SU-DHL-6 (cell line): ENCODE measurements at regions not wholly inside any gene's neighbourhood (a gene's known extent, or its start where the extent isn't known, plus 50 kb on each side); places are given as distances from the start of the nearest gene placed in this dataset.

Experiments used
- H2AFZ ChIP-seq: fragments of 200-600 bp; sonication (generic); 2 replicates; pipeline ENCODE4 v1.6.1; 2014; ENCODE audit warnings: low read depth, mild to moderate bottlenecking, moderate library complexity, mixed read lengths, antibody characterized with exemption, low read length; ENCODE audit not compliant: severe bottlenecking
- H3F3A ChIP-seq: fragments of 200-600 bp; shearing (Covaris generic); 2 replicates; pipeline ENCODE4 v1.6.0; 2016; ENCODE audit warnings: antibody characterized with exemption, mild to moderate bottlenecking; ENCODE audit not compliant: insufficient read depth
- H3K27ac ChIP-seq: fragments of 200-600 bp; sonication (generic); 2 replicates; pipeline ENCODE4 v1.5.1; 2016; ENCODE audit warnings: low read depth, mild to moderate bottlenecking, low read length, moderate library complexity, mixed read lengths
- H3K27me3 ChIP-seq: fragments of 200-600 bp; sonication (generic), shearing (Covaris generic); 2 replicates; pipeline ENCODE4 v1.6.0; 2014; ENCODE audit warnings: mild to moderate bottlenecking, low read length
- H3K36me3 ChIP-seq: fragments of 200-600 bp; sonication (generic); 2 replicates; pipeline ENCODE4 v1.6.1; 2014; ENCODE audit warnings: mild to moderate bottlenecking, low read length, mixed read lengths
- H3K4me2 ChIP-seq: fragments of 300-600, 200-600 bp; shearing (Covaris generic), sonication (generic); 2 replicates; pipeline ENCODE4 v1.6.0; 2014; ENCODE audit warnings: low read length, low read depth, mild to moderate bottlenecking; ENCODE audit not compliant: poor library complexity, severe bottlenecking
- H3K4me3 ChIP-seq: fragments of 200-600 bp; sonication (generic); 2 replicates; pipeline ENCODE4 v1.5.1; 2014; ENCODE audit warnings: antibody characterized with exemption, low read length, mild to moderate bottlenecking, mixed read lengths; ENCODE audit not compliant: insufficient read depth, poor library complexity, severe bottlenecking
- H3K79me2 ChIP-seq: fragments of 200-600 bp; sonication (generic); 2 replicates; pipeline ENCODE4 v1.6.1; 2014; ENCODE audit warnings: mild to moderate bottlenecking, low read length, moderate library complexity; ENCODE audit not compliant: insufficient read depth
- H3K9ac ChIP-seq: fragments of 200-600 bp; sonication (generic); 2 replicates; pipeline ENCODE4 v1.7.0; 2014; ENCODE audit warnings: mild to moderate bottlenecking, low read length
- H3K9me2 ChIP-seq: fragments of 200-600 bp; sonication (generic); replicated peaks from 2 replicates; pipeline ENCODE4 v1.6.1; 2014; ENCODE audit warnings: low read length; ENCODE audit not compliant: insufficient read depth
- H3K9me3 ChIP-seq: fragments of 200-600 bp; sonication (generic); 2 replicates; pipeline ENCODE4 v1.6.1; 2014; ENCODE audit warnings: low read length, mixed read lengths; ENCODE audit not compliant: insufficient read depth
- H4K20me1 ChIP-seq: fragments of 200-600 bp; sonication (generic); 2 replicates; pipeline ENCODE4 v1.6.1; 2014; ENCODE audit warnings: low read depth, mild to moderate bottlenecking, antibody characterized with exemption, low read length, moderate library complexity, mixed read lengths
- CTCF ChIP-seq: fragments of 200-600 bp; sonication (generic); IDR thresholded peaks from one replicate; pipeline ENCODE4 v1.5.1; 2017; ENCODE audit warnings: antibody characterized with exemption, mild to moderate bottlenecking, low read length, moderate library complexity; ENCODE audit not compliant: insufficient read depth, poor library complexity, severe bottlenecking
- EZH2phosphoT487 ChIP-seq: fragments of 200-600 bp; sonication (generic), shearing (Covaris generic); conservative IDR thresholded peaks from 2 replicates; pipeline ENCODE4 v1.6.1; 2018; ENCODE audit warnings: mild to moderate bottlenecking, antibody characterized with exemption, low read length, moderate library complexity, mixed read lengths

GRCh38 chr5:118447350-118447749 lies 541.0 kb downstream of the DTWD2 start:
- Histone ChIP-seq H3K4me2 (no peak overlapping the region), H4K20me1 (no peaks in the 10 kb centered on the region), H2AFZ (no peak overlapping the region), H3K27me3 (no peaks in the 10 kb centered on the region), H3K4me3 (no peak overlapping the region), H3K36me3 (no peaks in the 10 kb centered on the region), H3K9me3 (no peaks in the 10 kb centered on the region), H3K27ac (no peak overlapping the region), H3K9me2 (no peaks in the 10 kb centered on the region), H3K9ac (no peak overlapping the region), H3K79me2 (no peaks in the 10 kb centered on the region), H3F3A (no peaks in the 10 kb centered on the region)
- no peak for TF ChIP-seq EZH2phosphoT487
- TF ChIP-seq CTCF = no peak

- no peaks in the 10 kb centered on the region for H4K20me1 ChIP-seq
- H2AFZ ChIP-seq = no peak overlapping the region
- H3K4me2 ChIP-seq = no peak overlapping the region
- no peak overlapping the region for H3K9ac ChIP-seq
- no peaks in the 10 kb centered on the region for H3K79me2 ChIP-seq
- H3K4me3 ChIP-seq = no peak overlapping the region
- H3K36me3 ChIP-seq = no peaks in the 10 kb centered on the region
- no peaks in the 10 kb centered on the region for H3K9me3 ChIP-seq
- TF ChIP-seq EZH2phosphoT487 (no peak), CTCF (no peak)
- no peaks in the 10 kb centered on the region for H3K27me3 ChIP-seq
- no peaks in the 10 kb centered on the region for H3F3A ChIP-seq
- H3K9me2 ChIP-seq = no peaks in the 10 kb centered on the region
- H3K27ac ChIP-seq = no peak overlapping the region
These were observed 546.4 kb downstream of the DTWD2 start for GRCh38 chr5:118441956-118442355.

- no peaks in the 10 kb centered on the region for H3K79me2 ChIP-seq
- H3F3A ChIP-seq = no peaks in the 10 kb centered on the region
- H4K20me1 ChIP-seq = no peaks in the 10 kb centered on the region
- no peak overlapping the region for H3K4me3 ChIP-seq
- no peaks in the 10 kb centered on the region for H3K9me3 ChIP-seq
- H3K9ac ChIP-seq = no peak overlapping the region
- H3K27me3 ChIP-seq = no peaks in the 10 kb centered on the region
- H2AFZ ChIP-seq = no peak overlapping the region
- no peak overlapping the region for H3K27ac ChIP-seq
- no peaks in the 10 kb centered on the region for H3K36me3 ChIP-seq
- no peak overlapping the region for H3K4me2 ChIP-seq
- no peak for TF ChIP-seq EZH2phosphoT487
- TF ChIP-seq CTCF = no peak
- H3K9me2 ChIP-seq = no peaks in the 10 kb centered on the region
These were observed 547.3 kb downstream of the DTWD2 start for GRCh38 chr5:118441034-118441433.

GRCh38 chr5:118440496-118440895 lies 547.9 kb downstream of the DTWD2 start:
- no peaks in the 10 kb centered on the region for H3K27me3 ChIP-seq
- H3F3A ChIP-seq = no peaks in the 10 kb centered on the region
- H3K4me3 ChIP-seq = no peak overlapping the region
- H3K9me2 ChIP-seq = no peaks in the 10 kb centered on the region
- no peaks in the 10 kb centered on the region for H4K20me1 ChIP-seq
- no peaks in the 10 kb centered on the region for H3K36me3 ChIP-seq
- H3K27ac ChIP-seq = no peak overlapping the region
- H3K9ac ChIP-seq = no peak overlapping the region
- H3K4me2 ChIP-seq = no peak overlapping the region
- no peak overlapping the region for H2AFZ ChIP-seq
- no peaks in the 10 kb centered on the region for H3K9me3 ChIP-seq
- no peak for TF ChIP-seq EZH2phosphoT487
- no peak for TF ChIP-seq CTCF
- no peaks in the 10 kb centered on the region for H3K79me2 ChIP-seq
